ENCODE measurements at regions not wholly inside any gene's neighbourhood (a gene's known extent, or its start where the extent isn't known, plus 50 kb on each side); places are given as distances from the start of the nearest gene placed in this dataset.

DNA sequence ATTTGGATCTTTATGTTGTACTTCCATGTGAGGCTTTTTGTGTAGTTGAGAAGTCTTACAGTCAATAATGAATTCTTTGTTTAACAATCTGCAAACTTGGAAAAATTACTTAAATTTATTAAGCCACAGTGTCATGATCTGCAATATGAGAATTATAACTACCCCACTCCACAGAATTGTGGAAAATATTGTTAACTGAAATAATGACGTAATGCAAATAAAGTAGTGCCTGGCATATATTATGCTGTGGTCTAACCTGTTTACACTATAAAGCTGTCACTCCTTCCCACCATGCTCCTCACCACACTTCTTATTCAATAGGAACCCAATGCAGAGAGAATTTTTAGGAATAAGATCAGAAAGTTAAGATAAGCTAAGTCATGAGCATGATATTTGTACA is 632.1 kb upstream of the GALNTL6 start:
- WGBS, 2 donors: 92 to 100% methylated on average over 1 of the region's 1 CpG
- no peak overlapping the region for H3K27ac ChIP-seq (ENCODE audit: low read depth in 1 of 2, low read length in 2 of 2)
- DNase-seq (no peak), ATAC-seq (ENCODE audit: low FRiP score) (no peak)
- intact Hi-C loops (cut with DNase I): no loop called here
- no peaks in the 10 kb centered on the region for H3K4me1 ChIP-seq (ENCODE audit: control insufficient read depth in 1 of 2, insufficient read depth in 2 of 2, low read length in 2 of 2)
- no peak overlapping the region for H3K4me3 ChIP-seq (ENCODE audit: low read length in 2 of 2)
- H3K9me3 ChIP-seq (ENCODE audit: control insufficient read depth, low read length): no peaks in the 10 kb centered on the region
- H3K27me3 ChIP-seq (ENCODE audit: control insufficient read depth in 1 of 2, insufficient read depth in 2 of 2, low read length in 1 of 2): no peaks in the 10 kb centered on the region
- H3K36me3 ChIP-seq (ENCODE audit: control insufficient read depth in 1 of 2, insufficient read depth in 2 of 2, low read length in 1 of 2): no peaks in the 10 kb centered on the region

DNA sequence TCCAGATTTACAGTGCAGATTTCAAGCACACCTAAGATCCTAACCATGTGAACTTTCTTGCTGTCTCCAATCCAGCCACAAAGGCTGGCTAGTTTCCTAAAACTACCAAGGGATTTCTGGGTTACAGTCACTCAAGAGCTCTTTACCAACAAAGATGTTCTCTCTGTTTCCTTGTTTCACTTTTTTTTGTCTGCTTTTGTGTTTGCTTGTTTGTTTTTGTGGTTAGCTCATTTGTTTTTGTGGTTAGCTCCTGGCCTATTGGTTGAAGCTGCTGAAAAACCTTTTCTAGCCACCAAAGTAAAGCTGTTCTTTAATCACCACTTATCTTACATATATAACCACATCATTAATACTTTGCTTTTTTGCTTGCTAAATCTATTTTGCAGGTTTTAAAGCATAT is 642.5 kb upstream of the GALNTL6 start:
- Histone ChIP-seq H3K4me3 (ENCODE audit: low read length in 2 of 2) (no peak overlapping the region), H3K27me3 (ENCODE audit: control insufficient read depth in 1 of 2, insufficient read depth in 2 of 2, low read length in 1 of 2) (no peaks in the 10 kb centered on the region), H3K4me1 (ENCODE audit: control insufficient read depth in 1 of 2, insufficient read depth in 2 of 2, low read length in 2 of 2) (no peaks in the 10 kb centered on the region), H3K36me3 (ENCODE audit: control insufficient read depth in 1 of 2, insufficient read depth in 2 of 2, low read length in 1 of 2) (no peaks in the 10 kb centered on the region), H3K9me3 (ENCODE audit: control insufficient read depth, low read length) (peaks cover 3% of the 10 kb centered on the region), H3K27ac (ENCODE audit: low read depth in 1 of 2, low read length in 2 of 2) (no peak overlapping the region)
- ATAC-seq (ENCODE audit: low FRiP score) (no peak), DNase-seq (no peak)
- intact Hi-C loops (cut with DNase I): no loop called here

DNA sequence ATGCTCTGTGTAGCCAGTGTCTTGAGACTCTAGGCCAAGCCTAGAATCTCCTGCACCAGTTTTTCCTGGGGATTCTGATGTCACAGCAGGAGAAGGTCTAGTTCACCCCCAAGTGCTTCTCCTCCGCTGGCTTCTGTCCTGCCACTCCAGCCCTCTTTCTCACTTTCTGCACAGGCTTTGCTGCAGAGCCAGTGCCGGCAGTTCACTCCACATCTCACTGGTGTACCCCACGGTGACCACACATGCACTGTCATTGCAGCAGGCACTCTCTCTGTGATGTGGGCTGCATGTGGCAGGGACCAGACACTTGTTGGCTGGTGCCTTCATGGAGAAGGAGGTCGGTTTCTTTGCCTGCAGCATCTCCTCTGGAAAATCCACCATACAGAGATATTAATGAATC is 643.8 kb upstream of the GALNTL6 start:
- Histone ChIP-seq H3K36me3 (ENCODE audit: control insufficient read depth in 1 of 2, insufficient read depth in 2 of 2, low read length in 1 of 2) (no peaks in the 10 kb centered on the region), H3K27ac (ENCODE audit: low read depth in 1 of 2, low read length in 2 of 2) (no peak overlapping the region), H3K27me3 (ENCODE audit: control insufficient read depth in 1 of 2, insufficient read depth in 2 of 2, low read length in 1 of 2) (no peaks in the 10 kb centered on the region), H3K9me3 (ENCODE audit: control insufficient read depth, low read length) (peaks cover 3% of the 10 kb centered on the region), H3K4me3 (ENCODE audit: low read length in 2 of 2) (no peak overlapping the region), H3K4me1 (ENCODE audit: control insufficient read depth in 1 of 2, insufficient read depth in 2 of 2, low read length in 2 of 2) (no peaks in the 10 kb centered on the region)
- 63 to 91% methylated on average over 4 of the region's 4 CpGs for WGBS, 2 donors
- DNase-seq (no peak), ATAC-seq (ENCODE audit: low FRiP score) (peak; percentile 22)
- intact Hi-C loops (cut with DNase I): no loop called here

DNA sequence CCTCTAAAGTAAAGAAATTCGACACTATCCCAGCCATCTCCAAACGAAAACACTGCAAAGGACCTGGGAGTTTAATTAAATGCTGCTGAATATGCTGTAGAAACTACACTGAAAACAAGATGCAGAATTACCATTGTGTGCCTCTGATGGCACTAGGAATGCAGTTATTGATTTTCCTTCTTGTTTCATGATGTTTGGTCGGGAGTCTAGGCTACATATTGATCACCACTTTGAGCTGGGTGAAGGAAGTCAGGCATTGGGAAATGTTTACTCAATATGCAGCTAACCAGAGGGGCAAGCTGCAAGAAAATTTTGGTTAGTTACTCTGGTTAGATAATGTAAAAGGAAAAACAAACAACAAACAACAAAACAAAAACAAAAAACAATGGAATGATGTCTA is 650.7 kb upstream of the GALNTL6 start:
- Histone ChIP-seq H3K4me3 (ENCODE audit: low read length in 2 of 2) (no peak overlapping the region), H3K27me3 (ENCODE audit: control insufficient read depth in 1 of 2, insufficient read depth in 2 of 2, low read length in 1 of 2) (no peaks in the 10 kb centered on the region), H3K4me1 (ENCODE audit: control insufficient read depth in 1 of 2, insufficient read depth in 2 of 2, low read length in 2 of 2) (no peaks in the 10 kb centered on the region), H3K36me3 (ENCODE audit: control insufficient read depth in 1 of 2, insufficient read depth in 2 of 2, low read length in 1 of 2) (no peaks in the 10 kb centered on the region), H3K27ac (ENCODE audit: low read depth in 1 of 2, low read length in 2 of 2) (no peak overlapping the region), H3K9me3 (ENCODE audit: control insufficient read depth, low read length) (no peaks in the 10 kb centered on the region)
- 79 to 84% methylated on average over 3 of the region's 3 CpGs for WGBS, 2 donors
- no peak for ATAC-seq (ENCODE audit: low FRiP score)
- no peak for DNase-seq
- intact Hi-C loops (cut with DNase I): no loop called here

DNA sequence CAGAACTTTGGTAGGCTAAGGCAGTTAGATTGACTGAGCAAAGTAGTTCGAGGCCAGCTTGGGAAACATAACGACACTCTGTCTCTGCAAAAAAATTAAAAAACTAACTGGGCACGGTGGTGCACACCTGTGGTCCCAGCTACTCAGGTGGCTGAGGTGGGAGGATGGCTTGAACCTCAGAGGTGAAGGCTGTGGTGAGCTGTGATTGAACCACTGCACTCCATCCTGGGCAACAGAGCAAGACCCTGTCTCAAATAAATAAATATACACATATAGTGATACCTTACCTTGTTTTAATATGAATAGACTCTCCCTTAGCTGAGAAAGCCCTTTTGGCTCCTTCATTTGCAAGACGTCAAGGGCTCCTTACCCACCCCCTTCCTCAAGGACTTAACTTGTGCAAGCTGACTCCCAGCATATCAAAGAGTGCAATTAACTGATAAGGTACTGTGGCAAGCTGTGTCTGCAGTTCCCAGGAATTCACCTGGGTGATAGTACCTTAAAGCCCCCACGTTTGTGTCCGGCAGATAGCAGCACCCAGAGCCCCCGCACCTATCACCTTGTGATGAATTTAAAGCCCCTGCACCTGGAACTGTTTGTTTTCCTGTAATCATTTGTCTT is 655.6 kb upstream of the GALNTL6 start:
- Histone ChIP-seq H3K9me3 (ENCODE audit: control insufficient read depth, low read length) (no peaks in the 10 kb centered on the region), H3K36me3 (ENCODE audit: control insufficient read depth in 1 of 2, insufficient read depth in 2 of 2, low read length in 1 of 2) (no peaks in the 10 kb centered on the region), H3K27me3 (ENCODE audit: control insufficient read depth in 1 of 2, insufficient read depth in 2 of 2, low read length in 1 of 2) (no peaks in the 10 kb centered on the region), H3K27ac (ENCODE audit: low read depth in 1 of 2, low read length in 2 of 2) (no peak overlapping the region), H3K4me1 (ENCODE audit: control insufficient read depth in 1 of 2, insufficient read depth in 2 of 2, low read length in 2 of 2) (no peaks in the 10 kb centered on the region), H3K4me3 (ENCODE audit: low read length in 2 of 2) (no peak overlapping the region)
- 63 to 68% methylated on average over 7 of the region's 7 CpGs for WGBS, 2 donors
- DNase-seq (no peak), ATAC-seq (ENCODE audit: low FRiP score) (no peak)
- intact Hi-C loops (cut with DNase I): no loop called here

DNA sequence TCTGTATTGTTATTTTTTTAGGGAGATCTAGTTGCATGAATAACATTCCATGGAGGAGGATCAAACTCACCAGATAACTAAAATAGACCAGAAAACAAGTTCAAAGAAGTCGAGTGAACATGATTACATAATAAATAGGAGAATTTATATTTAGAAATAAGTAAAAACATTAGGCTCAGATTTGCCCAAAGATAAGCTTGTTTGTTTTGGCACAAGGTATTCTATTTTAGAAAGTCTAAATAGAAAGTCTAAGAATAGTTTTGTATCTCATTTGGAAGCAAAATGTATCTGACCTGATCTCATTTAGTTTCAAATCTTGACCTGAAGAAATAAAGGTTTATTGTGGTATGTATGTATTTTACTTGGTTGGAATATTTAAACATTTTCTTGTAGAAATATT is 670.6 kb upstream of the GALNTL6 start:
- Histone ChIP-seq H3K9me3 (ENCODE audit: control insufficient read depth, low read length) (no peaks in the 10 kb centered on the region), H3K36me3 (ENCODE audit: control insufficient read depth in 1 of 2, insufficient read depth in 2 of 2, low read length in 1 of 2) (no peaks in the 10 kb centered on the region), H3K4me3 (ENCODE audit: low read length in 2 of 2) (no peak overlapping the region), H3K27ac (ENCODE audit: low read depth in 1 of 2, low read length in 2 of 2) (no peak overlapping the region), H3K4me1 (ENCODE audit: control insufficient read depth in 1 of 2, insufficient read depth in 2 of 2, low read length in 2 of 2) (peaks cover 0 to 3% of the 10 kb centered on the region in 2 donors), H3K27me3 (ENCODE audit: control insufficient read depth in 1 of 2, insufficient read depth in 2 of 2, low read length in 1 of 2) (no peaks in the 10 kb centered on the region)
- no peak for ATAC-seq (ENCODE audit: low FRiP score)
- WGBS, 2 donors: 0 to 3% methylated on average over 1 of the region's 1 CpG
- no peak for DNase-seq
- intact Hi-C loops (cut with DNase I): no loop called here

DNA sequence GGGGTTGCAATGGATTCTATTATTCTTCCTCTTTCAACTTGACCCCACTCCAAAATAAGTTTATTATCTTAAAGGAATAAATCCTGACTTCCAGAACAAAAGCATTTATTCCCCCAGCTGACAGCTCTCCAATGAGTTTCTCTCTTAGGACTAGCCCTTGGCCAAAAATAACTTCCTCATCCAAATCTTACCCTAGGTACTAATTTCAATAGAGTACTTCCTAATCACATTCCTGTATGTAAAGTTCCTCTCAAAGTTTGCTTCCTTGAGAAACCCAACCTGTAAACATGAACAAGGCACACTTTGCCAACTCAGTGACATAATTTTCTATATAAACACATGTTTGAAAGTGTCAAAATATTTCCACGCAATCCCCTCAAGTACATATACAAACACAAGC is 671.2 kb upstream of the GALNTL6 start:
- intact Hi-C loops (cut with DNase I): no loop called here
- no peaks in the 10 kb centered on the region for H3K27me3 ChIP-seq (ENCODE audit: control insufficient read depth in 1 of 2, insufficient read depth in 2 of 2, low read length in 1 of 2)
- WGBS, 2 donors: 3 to 15% methylated on average over 1 of the region's 1 CpG
- no peaks in the 10 kb centered on the region for H3K9me3 ChIP-seq (ENCODE audit: control insufficient read depth, low read length)
- H3K36me3 ChIP-seq (ENCODE audit: control insufficient read depth in 1 of 2, insufficient read depth in 2 of 2, low read length in 1 of 2): no peaks in the 10 kb centered on the region
- H3K27ac ChIP-seq (ENCODE audit: low read depth in 1 of 2, low read length in 2 of 2): no peak overlapping the region
- DNase-seq (no peak), ATAC-seq (ENCODE audit: low FRiP score) (no peak)
- peaks cover 0 to 3% of the 10 kb centered on the region in 2 donors for H3K4me1 ChIP-seq (ENCODE audit: control insufficient read depth in 1 of 2, insufficient read depth in 2 of 2, low read length in 2 of 2)
- H3K4me3 ChIP-seq (ENCODE audit: low read length in 2 of 2): no peak overlapping the region

DNA sequence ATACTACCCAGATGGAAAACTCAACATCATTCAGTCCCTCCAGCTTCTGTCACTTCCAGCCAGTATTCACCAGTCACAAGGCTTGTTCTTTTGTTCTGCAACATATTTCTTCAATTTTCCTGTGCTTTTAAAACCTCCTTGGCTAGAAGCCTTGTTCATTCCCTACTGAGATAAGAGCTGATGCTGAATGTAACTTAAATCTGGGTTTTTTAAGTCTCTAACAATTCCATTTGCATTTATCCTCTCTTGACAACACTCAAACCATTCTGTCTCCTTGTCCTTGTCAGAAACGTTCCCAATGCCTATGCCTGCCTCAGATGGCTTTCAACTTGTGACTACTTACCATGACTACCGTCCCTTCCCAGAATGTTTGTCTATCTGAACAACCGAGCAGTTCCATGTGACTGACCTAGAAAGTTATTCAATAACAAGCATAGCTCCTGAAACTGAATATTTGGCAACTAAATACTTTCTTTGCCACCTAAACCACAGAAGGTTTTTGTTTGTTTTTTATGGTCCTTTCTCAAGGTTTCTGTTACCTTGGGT is 682.9 kb upstream of the GALNTL6 start:
- Histone ChIP-seq H3K27ac (ENCODE audit: low read depth in 1 of 2, low read length in 2 of 2) (peak overlapping the region in 1 of 2 donors; percentile 36), H3K27me3 (ENCODE audit: control insufficient read depth in 1 of 2, insufficient read depth in 2 of 2, low read length in 1 of 2) (no peaks in the 10 kb centered on the region), H3K36me3 (ENCODE audit: control insufficient read depth in 1 of 2, insufficient read depth in 2 of 2, low read length in 1 of 2) (no peaks in the 10 kb centered on the region), H3K4me3 (ENCODE audit: low read length in 2 of 2) (no peak overlapping the region), H3K9me3 (ENCODE audit: control insufficient read depth, low read length) (no peaks in the 10 kb centered on the region), H3K4me1 (ENCODE audit: control insufficient read depth in 1 of 2, insufficient read depth in 2 of 2, low read length in 2 of 2) (peaks cover 0 to 3% of the 10 kb centered on the region in 2 donors)
- intact Hi-C loops (cut with DNase I): no loop called here
- WGBS, 2 donors: 0 to 4% methylated on average over 3 of the region's 3 CpGs
- DNase-seq (no peak), ATAC-seq (ENCODE audit: low FRiP score) (no peak)

DNA sequence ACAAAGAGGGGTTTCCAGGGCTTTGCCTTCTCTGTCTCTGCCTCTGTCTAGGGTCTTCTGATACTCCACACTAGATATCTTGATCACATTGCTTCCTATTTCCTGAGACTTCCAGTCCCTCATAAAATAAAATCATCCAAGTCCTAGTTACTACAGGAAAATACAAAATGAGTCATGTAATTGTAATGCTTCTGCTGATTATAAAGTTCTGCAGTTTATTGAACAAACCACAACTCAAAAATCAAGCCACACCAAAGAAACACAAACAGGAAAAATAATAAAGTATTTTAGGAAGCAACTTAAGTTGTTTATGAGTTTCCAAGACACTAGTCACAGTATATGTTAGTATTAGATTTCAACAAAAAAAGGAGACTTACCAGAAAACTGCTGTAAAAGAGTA is 695.1 kb upstream of the GALNTL6 start:
- H3K27ac ChIP-seq (ENCODE audit: low read depth in 1 of 2, low read length in 2 of 2): no peak overlapping the region
- H3K36me3 ChIP-seq (ENCODE audit: control insufficient read depth in 1 of 2, insufficient read depth in 2 of 2, low read length in 1 of 2): no peaks in the 10 kb centered on the region
- intact Hi-C loops (cut with DNase I): no loop called here
- no peak for ATAC-seq (ENCODE audit: low FRiP score)
- H3K4me3 ChIP-seq (ENCODE audit: low read length in 2 of 2): no peak overlapping the region
- no peaks in the 10 kb centered on the region for H3K9me3 ChIP-seq (ENCODE audit: control insufficient read depth, low read length)
- no peaks in the 10 kb centered on the region for H3K4me1 ChIP-seq (ENCODE audit: control insufficient read depth in 1 of 2, insufficient read depth in 2 of 2, low read length in 2 of 2)
- no peak for DNase-seq
- H3K27me3 ChIP-seq (ENCODE audit: control insufficient read depth in 1 of 2, insufficient read depth in 2 of 2, low read length in 1 of 2): no peaks in the 10 kb centered on the region
